Subcutaneous abdominal adipose tissue (tissue), 5 donors: ENCODE measurements at regions not wholly inside any gene's neighbourhood (a gene's known extent, or its start where the extent isn't known, plus 50 kb on each side); places are given as distances from the start of the nearest gene placed in this dataset.
A peak's percentile ranks its signal among the peaks of the same experiment; 100 is the strongest.

Source experiments
- H3K27ac ChIP-seq: one replicate; pipeline ENCODE4 v1.7.0; 2013; ENCODE audit warnings: low read depth, mild to moderate bottlenecking, inconsistent platforms, low read length, moderate library complexity
- H3K27me3 ChIP-seq, 5 donors: one replicate each; pipeline ENCODE4 v1.7.0; 2013; ENCODE audit warnings: low read length in 5 of 5, inconsistent platforms in 1 of 5; ENCODE audit not compliant: control insufficient read depth in 5 of 5, insufficient read depth in 4 of 5
- H3K36me3 ChIP-seq, 5 donors: one replicate each; pipeline ENCODE4 v1.7.0; 2013; ENCODE audit warnings: low read length in 5 of 5; ENCODE audit not compliant: control insufficient read depth in 5 of 5, insufficient read depth in 5 of 5
- H3K4me1 ChIP-seq, 5 donors: one replicate each; pipeline ENCODE4 v1.7.0; 2013; ENCODE audit warnings: low read length in 5 of 5, mild to moderate bottlenecking in 3 of 5, moderate library complexity in 1 of 5; ENCODE audit not compliant: control insufficient read depth in 5 of 5, insufficient read depth in 5 of 5
- H3K4me3 ChIP-seq, 5 donors: one replicate each; pipeline ENCODE4 v1.7.0; 2013; ENCODE audit warnings: low read length in 5 of 5, low read depth in 1 of 5
- H3K9ac ChIP-seq, 5 donors: one replicate each; pipeline ENCODE4 v1.7.0; 2013; ENCODE audit warnings: low read length in 5 of 5, mild to moderate bottlenecking in 4 of 5, moderate library complexity in 3 of 5
- H3K9me3 ChIP-seq, 5 donors: one replicate each; pipeline ENCODE4 v1.7.0; 2013; ENCODE audit warnings: low read length in 5 of 5; ENCODE audit not compliant: control insufficient read depth in 5 of 5
- donor health status: healthy.
- donor health status: healthy.
- donor health status: healthy.
- donor health status: healthy.
- donor health status: healthy.

GRCh38 chr9:89748021-89748670 is 143.3 kb downstream of the GADD45G start:
- H3K9ac ChIP-seq, result no peak overlapping the region
- H3K36me3 ChIP-seq, result no peaks in the 10 kb centered on the region
- no peak overlapping the region for H3K4me3 ChIP-seq
- H3K9me3 ChIP-seq, result peaks cover 0 to 6% (median 4%) of the 10 kb centered on the region in 5 donors
- H3K27ac ChIP-seq, result no peak overlapping the region
- no peaks in the 10 kb centered on the region for H3K27me3 ChIP-seq
- H3K4me1 ChIP-seq, result peaks cover 13 to 45% (median 41%) of the 10 kb centered on the region in 5 donors

- no peak overlapping the region for H3K9ac ChIP-seq
- H3K27ac ChIP-seq, result no peak overlapping the region
- no peaks in the 10 kb centered on the region for H3K27me3 ChIP-seq
- H3K4me1 ChIP-seq, result peaks cover 13 to 45% (median 41%) of the 10 kb centered on the region in 5 donors
- H3K4me3 ChIP-seq, result no peak overlapping the region
- H3K36me3 ChIP-seq, result no peaks in the 10 kb centered on the region
- peaks cover 0 to 6% (median 4%) of the 10 kb centered on the region in 5 donors for H3K9me3 ChIP-seq
Observed at GRCh38 chr9:89748831-89749499, 144.2 kb downstream of the GADD45G start.

DNA sequence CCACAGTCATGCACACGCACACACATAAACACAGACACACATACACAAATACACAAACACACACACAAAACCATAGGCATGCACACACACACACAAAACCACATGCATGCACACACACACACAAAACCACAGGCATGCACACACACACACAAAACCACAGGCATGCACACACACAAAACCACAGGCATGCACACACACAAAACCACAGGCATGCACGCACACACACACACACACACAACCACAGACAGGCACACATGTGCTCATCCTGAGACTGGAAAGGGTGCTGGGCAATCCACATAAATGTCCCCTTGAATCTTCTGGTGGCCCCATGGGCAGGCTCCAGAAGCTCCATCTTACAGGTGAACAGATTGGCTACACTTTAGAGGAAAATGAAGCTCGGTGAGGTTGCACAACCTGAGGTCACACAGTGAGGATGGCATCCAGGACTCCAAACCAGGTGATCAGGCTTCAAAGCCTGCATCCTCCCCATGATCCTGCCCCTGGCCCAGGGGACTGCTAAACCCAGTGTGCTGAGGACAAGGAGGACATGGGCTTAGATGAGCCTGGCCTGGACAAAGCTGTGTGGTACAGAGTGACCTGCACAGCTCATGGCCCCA is 144.8 kb downstream of the GADD45G start:
- H3K27me3 ChIP-seq, result no peaks in the 10 kb centered on the region
- H3K27ac ChIP-seq, result no peak overlapping the region
- H3K4me3 ChIP-seq, result no peak overlapping the region
- no peaks in the 10 kb centered on the region for H3K36me3 ChIP-seq
- H3K9ac ChIP-seq, result no peak overlapping the region
- H3K9me3 ChIP-seq, result peaks cover 0 to 5% (median 4%) of the 10 kb centered on the region in 5 donors
- H3K4me1 ChIP-seq, result peaks cover 13 to 45% (median 41%) of the 10 kb centered on the region in 5 donors

GRCh38 chr9:89750117-89750791 is 145.4 kb downstream of the GADD45G start:
- no peaks in the 10 kb centered on the region for H3K36me3 ChIP-seq
- H3K27ac ChIP-seq, result no peak overlapping the region
- H3K4me1 ChIP-seq, result peaks cover 13 to 45% (median 41%) of the 10 kb centered on the region in 5 donors
- H3K4me3 ChIP-seq, result no peak overlapping the region
- no peaks in the 10 kb centered on the region for H3K27me3 ChIP-seq
- H3K9ac ChIP-seq, result no peak overlapping the region
- H3K9me3 ChIP-seq, result no peaks in the 10 kb centered on the region

DNA sequence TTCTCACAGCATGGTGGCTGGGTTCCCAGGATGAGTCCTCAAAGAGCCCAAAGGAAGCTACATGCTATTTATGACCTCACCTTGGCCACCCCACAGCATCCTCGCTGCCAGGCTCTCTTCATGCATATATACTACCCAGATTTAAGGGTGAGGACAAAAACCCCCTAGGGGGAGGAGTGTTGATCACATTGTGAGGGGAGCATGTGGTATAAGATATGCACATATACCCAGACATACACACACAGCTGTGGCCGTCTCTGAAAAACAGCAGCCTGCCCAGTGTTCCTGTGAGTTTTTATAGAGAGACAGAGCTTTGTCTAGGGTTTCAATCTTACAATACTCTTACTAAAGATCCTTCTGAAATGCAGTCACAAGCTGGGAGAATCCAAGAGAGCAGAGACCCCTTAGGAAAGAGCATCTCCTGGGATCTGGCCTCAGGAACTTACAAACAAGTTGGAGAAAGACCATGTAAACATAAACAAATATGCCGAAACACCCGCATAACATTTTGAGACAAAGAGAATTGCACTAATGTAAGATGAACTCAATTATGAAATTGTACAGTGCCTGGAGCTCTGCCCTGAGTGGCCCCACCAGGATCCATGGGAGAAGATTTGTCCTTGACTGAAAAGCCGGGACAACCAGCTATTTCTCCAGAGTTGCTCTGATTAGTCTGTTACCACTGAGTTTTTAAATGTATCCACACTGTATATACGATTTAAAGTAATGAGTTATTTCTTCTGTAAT is 146.4 kb downstream of the GADD45G start:
- no peaks in the 10 kb centered on the region for H3K36me3 ChIP-seq
- H3K9me3 ChIP-seq, result no peaks in the 10 kb centered on the region
- no peak overlapping the region for H3K9ac ChIP-seq
- H3K4me3 ChIP-seq, result no peak overlapping the region
- H3K4me1 ChIP-seq, result peaks cover 17 to 52% (median 47%) of the 10 kb centered on the region in 5 donors
- no peaks in the 10 kb centered on the region for H3K27me3 ChIP-seq
- H3K27ac ChIP-seq, result no peak overlapping the region

- H3K9me3 ChIP-seq, result no peaks in the 10 kb centered on the region
- H3K4me1 ChIP-seq, result peaks cover 21 to 52% (median 47%) of the 10 kb centered on the region in 5 donors
- H3K27ac ChIP-seq, result no peak overlapping the region
- no peak overlapping the region for H3K4me3 ChIP-seq
- no peaks in the 10 kb centered on the region for H3K27me3 ChIP-seq
- no peaks in the 10 kb centered on the region for H3K36me3 ChIP-seq
- H3K9ac ChIP-seq, result no peak overlapping the region
Observed at GRCh38 chr9:89752154-89752553, 147.3 kb downstream of the GADD45G start.

- no peak overlapping the region for H3K9ac ChIP-seq
- no peaks in the 10 kb centered on the region for H3K9me3 ChIP-seq
- no peak overlapping the region for H3K27ac ChIP-seq
- H3K36me3 ChIP-seq, result no peaks in the 10 kb centered on the region
- H3K27me3 ChIP-seq, result no peaks in the 10 kb centered on the region
- peaks cover 25 to 49% (median 46%) of the 10 kb centered on the region in 5 donors for H3K4me1 ChIP-seq
- H3K4me3 ChIP-seq, result no peak overlapping the region
Observed at GRCh38 chr9:89753472-89754055, 148.8 kb downstream of the GADD45G start.

DNA sequence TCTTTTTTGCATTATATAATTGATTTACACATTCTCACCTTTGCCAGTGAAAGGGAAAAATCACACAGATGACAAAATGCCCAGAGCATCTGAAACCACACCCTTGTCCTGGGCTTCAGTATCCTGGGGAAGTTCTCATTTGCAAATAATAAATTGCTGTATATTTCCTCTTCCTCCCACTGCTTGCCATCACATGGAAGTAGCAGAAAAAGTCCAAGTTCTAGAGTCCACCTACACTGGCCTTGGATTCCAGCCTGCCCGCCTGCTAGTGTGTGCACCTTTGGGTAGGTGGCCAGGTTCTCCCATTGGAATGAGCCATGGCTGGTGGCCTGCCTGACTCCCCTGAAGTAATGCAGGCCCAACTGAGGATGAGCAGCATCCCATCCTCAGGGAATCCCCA is 149.4 kb downstream of the GADD45G start:
- no peaks in the 10 kb centered on the region for H3K36me3 ChIP-seq
- H3K4me3 ChIP-seq, result no peak overlapping the region
- H3K27me3 ChIP-seq, result no peaks in the 10 kb centered on the region
- H3K9me3 ChIP-seq, result no peaks in the 10 kb centered on the region
- peaks cover 24 to 44% (median 42%) of the 10 kb centered on the region in 5 donors for H3K4me1 ChIP-seq
- no peak overlapping the region for H3K9ac ChIP-seq
- no peak overlapping the region for H3K27ac ChIP-seq

DNA sequence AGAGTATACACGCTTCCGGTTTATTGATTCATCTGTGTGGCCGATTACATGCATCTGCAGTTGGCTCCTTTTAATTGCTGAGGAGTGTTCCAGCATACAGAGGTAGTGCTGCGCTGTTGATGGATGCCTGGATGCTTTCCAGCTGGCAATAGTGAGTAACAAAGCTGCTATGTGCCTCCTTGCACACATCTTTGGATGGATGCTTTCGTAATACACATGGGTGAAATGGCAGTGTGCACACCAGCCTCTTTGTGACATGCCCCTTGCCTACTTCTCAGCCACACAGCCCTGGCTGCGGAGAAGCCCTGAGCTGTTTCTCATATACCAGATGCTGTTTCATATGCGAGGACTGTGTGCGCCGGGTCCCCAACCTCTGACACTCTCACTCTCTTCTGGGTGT is 151.0 kb downstream of the GADD45G start:
- H3K9ac ChIP-seq, result no peak overlapping the region
- no peaks in the 10 kb centered on the region for H3K27me3 ChIP-seq
- H3K27ac ChIP-seq, result peak overlapping the region; percentile 55
- no peaks in the 10 kb centered on the region for H3K36me3 ChIP-seq
- H3K4me1 ChIP-seq, result peaks cover 18 to 34% (median 30%) of the 10 kb centered on the region in 5 donors
- no peaks in the 10 kb centered on the region for H3K9me3 ChIP-seq
- H3K4me3 ChIP-seq, result no peak overlapping the region
